ENCODE measurements at regions not wholly inside any gene's neighbourhood (a gene's known extent, or its start where the extent isn't known, plus 50 kb on each side); places are given as distances from the start of the nearest gene placed in this dataset.

GRCh38 chr18:78716022-78716421 lies 263.6 kb upstream of the SALL3 start:
- POLR2A ChIA-PET, result no interaction called here
- TF ChIP-seq PKNOX1 (IDR thresholded peaks at IDR 0.05), result no peak
- no peak for TF ChIP-seq FOXK2 (IDR thresholded peaks at IDR 0.05)
- TF ChIP-seq ARNT (IDR thresholded peaks at IDR 0.05), result no peak
- TF ChIP-seq ZNF384 (IDR thresholded peaks at IDR 0.05), result no peak
- TF ChIP-seq SP1 (IDR thresholded peaks at IDR 0.05), result no peak
- no peak for TF ChIP-seq L3MBTL2 (conservative IDR thresholded peaks at IDR 0.05)
- no peak for TF ChIP-seq NFRKB (IDR thresholded peaks at IDR 0.05)
- no peak for TF ChIP-seq LEF1 (IDR thresholded peaks at IDR 0.05; ENCODE audit: borderline replicate concordance)
- TF ChIP-seq BHLHE40 (IDR thresholded peaks at IDR 0.05; ENCODE audit: borderline replicate concordance), result no peak
- CTCF ChIA-PET, result no interaction called here
- DNase-seq (ENCODE audit: extremely low spot score), result no peak

- CTCF ChIA-PET, result no interaction called here
- no peak for TF ChIP-seq SP1 (IDR thresholded peaks at IDR 0.05)
- TF ChIP-seq CTBP1 (IDR thresholded peaks at IDR 0.05; ENCODE audit: borderline replicate concordance), result no peak
- no peak for TF ChIP-seq L3MBTL2 (conservative IDR thresholded peaks at IDR 0.05)
- TF ChIP-seq FOXA1 (IDR thresholded peaks at IDR 0.05), result no peak
- no peak for TF ChIP-seq SUZ12 (IDR thresholded peaks at IDR 0.05)
- TF ChIP-seq ZNF384 (IDR thresholded peaks at IDR 0.05), result no peak
- no peak for TF ChIP-seq NFRKB (IDR thresholded peaks at IDR 0.05)
- no peak for TF ChIP-seq FOXK2 (IDR thresholded peaks at IDR 0.05)
- no peak for TF ChIP-seq LEF1 (IDR thresholded peaks at IDR 0.05; ENCODE audit: borderline replicate concordance)
- TF ChIP-seq FOXM1 (IDR thresholded peaks at IDR 0.05; ENCODE audit: borderline replicate concordance), result no peak
- TF ChIP-seq HDGF (IDR thresholded peaks at IDR 0.05; ENCODE audit: borderline replicate concordance), result no peak
- no peak for TF ChIP-seq TARDBP (IDR thresholded peaks at IDR 0.05)
- TF ChIP-seq ELF4 (IDR thresholded peaks at IDR 0.05), result no peak
- TF ChIP-seq PKNOX1 (IDR thresholded peaks at IDR 0.05), result no peak
- TF ChIP-seq ARNT (IDR thresholded peaks at IDR 0.05), result no peak
- POLR2A ChIA-PET, result no interaction called here
- DNase-seq (ENCODE audit: extremely low spot score), result no peak
These were observed 263.0 kb upstream of the SALL3 start for GRCh38 chr18:78716581-78716980.

GRCh38 chr18:78717051-78717765 lies 262.4 kb upstream of the SALL3 start:
- no peak for TF ChIP-seq L3MBTL2 (conservative IDR thresholded peaks at IDR 0.05)
- TF ChIP-seq ELF4 (IDR thresholded peaks at IDR 0.05), result no peak
- no peak for TF ChIP-seq FOXK2 (IDR thresholded peaks at IDR 0.05)
- no peak for TF ChIP-seq LEF1 (IDR thresholded peaks at IDR 0.05; ENCODE audit: borderline replicate concordance)
- no peak for TF ChIP-seq BHLHE40 (IDR thresholded peaks at IDR 0.05; ENCODE audit: borderline replicate concordance)
- no peak for TF ChIP-seq FOXA1 (IDR thresholded peaks at IDR 0.05)
- no peak for DNase-seq (ENCODE audit: extremely low spot score)
- ChIA-PET CTCF (no interaction called here), POLR2A (no interaction called here)

- no peak for DNase-seq (ENCODE audit: extremely low spot score)
- CTCF ChIA-PET, result no interaction called here
- POLR2A ChIA-PET, result no interaction called here
- no peak for TF ChIP-seq FOXA1 (IDR thresholded peaks at IDR 0.05)
- no peak for TF ChIP-seq ZNF384 (IDR thresholded peaks at IDR 0.05)
These were observed 261.9 kb upstream of the SALL3 start for GRCh38 chr18:78717766-78718150.

- TF ChIP-seq NFRKB (IDR thresholded peaks at IDR 0.05), result no peak
- TF ChIP-seq HDGF (IDR thresholded peaks at IDR 0.05; ENCODE audit: borderline replicate concordance), result no peak
- no peak for TF ChIP-seq FOXK2 (IDR thresholded peaks at IDR 0.05)
- no peak for TF ChIP-seq BHLHE40 (IDR thresholded peaks at IDR 0.05; ENCODE audit: borderline replicate concordance)
- no peak for TF ChIP-seq CTBP1 (IDR thresholded peaks at IDR 0.05; ENCODE audit: borderline replicate concordance)
- TF ChIP-seq TARDBP (IDR thresholded peaks at IDR 0.05), result no peak
- TF ChIP-seq ELF4 (IDR thresholded peaks at IDR 0.05), result no peak
- no peak for TF ChIP-seq SP1 (IDR thresholded peaks at IDR 0.05)
- no peak for TF ChIP-seq LEF1 (IDR thresholded peaks at IDR 0.05; ENCODE audit: borderline replicate concordance)
- no peak for TF ChIP-seq FOXA1 (IDR thresholded peaks at IDR 0.05)
- TF ChIP-seq PKNOX1 (IDR thresholded peaks at IDR 0.05), result no peak
- TF ChIP-seq ZNF384 (IDR thresholded peaks at IDR 0.05), result no peak
- no peak for TF ChIP-seq SUZ12 (IDR thresholded peaks at IDR 0.05)
- TF ChIP-seq L3MBTL2 (conservative IDR thresholded peaks at IDR 0.05), result no peak
- ChIA-PET CTCF (no interaction called here), POLR2A (no interaction called here)
- DNase-seq (ENCODE audit: extremely low spot score), result no peak
These were observed 259.8 kb upstream of the SALL3 start for GRCh38 chr18:78719821-78720220.

- TF ChIP-seq NFRKB (IDR thresholded peaks at IDR 0.05), result no peak
- DNase-seq (ENCODE audit: extremely low spot score), result no peak
- ChIA-PET POLR2A (no interaction called here), CTCF (no interaction called here)
These were observed 259.0 kb upstream of the SALL3 start for GRCh38 chr18:78720456-78721237.
